Body of pancreas (tissue), 4 donors: ENCODE measurements at regions not wholly inside any gene's neighbourhood (a gene's known extent, or its start where the extent isn't known, plus 50 kb on each side); places are given as distances from the start of the nearest gene placed in this dataset.

Experiments used
- POLR2A ChIP-seq, 3 donors: fragments of 450-650 bp; IDR thresholded peaks; one replicate each; pipeline ENCODE4 v1.6.1; 2016; ENCODE audit warnings: antibody characterized with exemption in 3 of 3, mild to moderate bottlenecking in 2 of 3
- TF ChIP-seq, protein P1 (sequence below), 7 experiments: fragments of 450-650 bp in 4 of 7; fragments of 200-600 bp in 3 of 7; sonication (generic) in 3 of 7; IDR thresholded peaks; one replicate each; pipeline ENCODE4 v1.5.1; 2016 to 2019; ENCODE audit warnings: antibody characterized with exemption in 7 of 7

DNA sequence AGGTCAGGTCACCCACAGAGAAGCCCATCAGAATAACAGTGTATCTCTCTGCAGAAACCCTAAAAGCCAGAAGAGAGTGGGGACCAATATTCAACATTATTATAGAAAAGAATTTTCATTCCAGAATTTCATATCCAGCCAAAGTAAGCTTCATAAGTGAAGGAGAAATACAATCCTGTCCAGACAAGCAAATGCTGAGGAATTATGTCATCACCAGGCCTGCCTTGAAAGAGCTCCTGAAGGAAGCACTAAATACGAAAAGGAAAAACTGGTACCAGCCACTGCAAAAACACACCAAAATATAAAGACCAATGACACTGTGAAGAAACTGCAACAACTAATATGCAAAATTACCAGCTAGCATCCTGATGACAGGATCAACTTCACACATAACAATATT lies 260.0 kb upstream of the KYNU start:
- TF ChIP-seq, protein P1, sequence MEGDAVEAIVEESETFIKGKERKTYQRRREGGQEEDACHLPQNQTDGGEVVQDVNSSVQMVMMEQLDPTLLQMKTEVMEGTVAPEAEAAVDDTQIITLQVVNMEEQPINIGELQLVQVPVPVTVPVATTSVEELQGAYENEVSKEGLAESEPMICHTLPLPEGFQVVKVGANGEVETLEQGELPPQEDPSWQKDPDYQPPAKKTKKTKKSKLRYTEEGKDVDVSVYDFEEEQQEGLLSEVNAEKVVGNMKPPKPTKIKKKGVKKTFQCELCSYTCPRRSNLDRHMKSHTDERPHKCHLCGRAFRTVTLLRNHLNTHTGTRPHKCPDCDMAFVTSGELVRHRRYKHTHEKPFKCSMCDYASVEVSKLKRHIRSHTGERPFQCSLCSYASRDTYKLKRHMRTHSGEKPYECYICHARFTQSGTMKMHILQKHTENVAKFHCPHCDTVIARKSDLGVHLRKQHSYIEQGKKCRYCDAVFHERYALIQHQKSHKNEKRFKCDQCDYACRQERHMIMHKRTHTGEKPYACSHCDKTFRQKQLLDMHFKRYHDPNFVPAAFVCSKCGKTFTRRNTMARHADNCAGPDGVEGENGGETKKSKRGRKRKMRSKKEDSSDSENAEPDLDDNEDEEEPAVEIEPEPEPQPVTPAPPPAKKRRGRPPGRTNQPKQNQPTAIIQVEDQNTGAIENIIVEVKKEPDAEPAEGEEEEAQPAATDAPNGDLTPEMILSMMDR (IDR thresholded peaks at IDR 0.05) = no peak
- TF ChIP-seq POLR2A (IDR thresholded peaks at IDR 0.05) = no peak
